Peyer's patch (tissue), 4 donors: ENCODE measurements at regions not wholly inside any gene's neighbourhood (a gene's known extent, or its start where the extent isn't known, plus 50 kb on each side); places are given as distances from the start of the nearest gene placed in this dataset.

Experiments used
- CTCF ChIP-seq, 6 experiments: fragments of 450-650 bp in 4 of 6; fragments of 200-600 bp in 2 of 6; sonication (generic) in 1 of 6; IDR thresholded peaks; one replicate each; pipeline ENCODE4 v1.5.1; 2017 to 2019; ENCODE audit warnings: antibody characterized with exemption in 6 of 6, mild to moderate bottlenecking in 3 of 6, moderate library complexity in 1 of 6
- POLR2A ChIP-seq, 2 donors: fragments of 450-650 bp; IDR thresholded peaks; one replicate each; pipeline ENCODE4 v1.5.1; 2017; ENCODE audit warnings: antibody characterized with exemption in 2 of 2, mild to moderate bottlenecking in 2 of 2, moderate library complexity in 2 of 2

- TF ChIP-seq POLR2A (IDR thresholded peaks at IDR 0.05) = no peak
- TF ChIP-seq CTCF (IDR thresholded peaks at IDR 0.05) = no peak
These were observed 169.4 kb upstream of the PRNP start for GRCh38 chr20:4516876-4517275.
